ENCODE measurements at regions not wholly inside any gene's neighbourhood (a gene's known extent, or its start where the extent isn't known, plus 50 kb on each side); places are given as distances from the start of the nearest gene placed in this dataset.

GRCh38 chr5:86525622-86526021 is 92.1 kb upstream of the COX7C start:
- TF ChIP-seq POLR2A (IDR thresholded peaks at IDR 0.05) (no peak), POLR2AphosphoS5 (IDR thresholded peaks at IDR 0.05) (no peak)
- TF ChIP-seq, protein P1, sequence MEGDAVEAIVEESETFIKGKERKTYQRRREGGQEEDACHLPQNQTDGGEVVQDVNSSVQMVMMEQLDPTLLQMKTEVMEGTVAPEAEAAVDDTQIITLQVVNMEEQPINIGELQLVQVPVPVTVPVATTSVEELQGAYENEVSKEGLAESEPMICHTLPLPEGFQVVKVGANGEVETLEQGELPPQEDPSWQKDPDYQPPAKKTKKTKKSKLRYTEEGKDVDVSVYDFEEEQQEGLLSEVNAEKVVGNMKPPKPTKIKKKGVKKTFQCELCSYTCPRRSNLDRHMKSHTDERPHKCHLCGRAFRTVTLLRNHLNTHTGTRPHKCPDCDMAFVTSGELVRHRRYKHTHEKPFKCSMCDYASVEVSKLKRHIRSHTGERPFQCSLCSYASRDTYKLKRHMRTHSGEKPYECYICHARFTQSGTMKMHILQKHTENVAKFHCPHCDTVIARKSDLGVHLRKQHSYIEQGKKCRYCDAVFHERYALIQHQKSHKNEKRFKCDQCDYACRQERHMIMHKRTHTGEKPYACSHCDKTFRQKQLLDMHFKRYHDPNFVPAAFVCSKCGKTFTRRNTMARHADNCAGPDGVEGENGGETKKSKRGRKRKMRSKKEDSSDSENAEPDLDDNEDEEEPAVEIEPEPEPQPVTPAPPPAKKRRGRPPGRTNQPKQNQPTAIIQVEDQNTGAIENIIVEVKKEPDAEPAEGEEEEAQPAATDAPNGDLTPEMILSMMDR (IDR thresholded peaks at IDR 0.05) = no peak

Measured in upper lobe of left lung (tissue), 4 donors.